ENCODE measurements at regions not wholly inside any gene's neighbourhood (a gene's known extent, or its start where the extent isn't known, plus 50 kb on each side); places are given as distances from the start of the nearest gene placed in this dataset.

DNA sequence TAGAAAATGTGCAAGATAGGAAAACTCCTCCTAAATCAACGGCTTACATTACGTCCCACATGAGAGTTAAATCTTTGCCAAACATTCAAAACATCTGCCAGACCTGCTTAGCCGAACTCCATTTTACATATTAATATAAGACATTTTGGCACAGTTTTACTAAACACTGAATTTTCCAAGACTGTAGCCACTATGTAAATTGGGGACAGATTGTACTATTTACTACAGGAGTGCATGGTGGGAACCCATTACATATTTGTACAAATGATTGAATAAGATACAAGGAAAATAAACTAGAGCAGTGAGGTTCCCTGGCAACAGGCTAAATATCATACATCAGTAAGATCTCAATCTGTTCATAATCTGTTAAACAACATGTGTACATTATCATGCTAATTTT lies 1234.4 kb downstream of the KCNT2 start:
- Histone ChIP-seq H3K79me2 (ENCODE audit: insufficient read depth, low read depth, low read length) (no peaks in the 10 kb centered on the region), H3K4me1 (ENCODE audit: insufficient read depth, low read length, poor library complexity, severe bottlenecking) (no peaks in the 10 kb centered on the region), H3K27ac (ENCODE audit: low read depth, low read length, poor library complexity, severe bottlenecking) (no peak overlapping the region), H2AFZ (ENCODE audit: low read length) (no peak overlapping the region; the same call in 1 of the 2 replicates), H3K36me3 (ENCODE audit: insufficient read depth, low read length) (no peaks in the 10 kb centered on the region), H3K4me3 (ENCODE audit: low read depth, low read length, poor library complexity, severe bottlenecking) (no peak overlapping the region), H4K20me1 (ENCODE audit: insufficient read depth, low read length) (no peaks in the 10 kb centered on the region), H3K9me2 (ENCODE audit: insufficient read depth, low read length) (no peaks in the 10 kb centered on the region), H3K4me2 (ENCODE audit: low read length) (no peak overlapping the region), H3K9me3 (ENCODE audit: low read length) (no peaks in the 10 kb centered on the region)
- DNase-seq (ENCODE audit: low spot score), result no peak
- BruUV-seq (replicated peaks), result no TSS peak
- intact Hi-C loops (cut with micrococcal nuclease; ENCODE audit: unreplicated experiment), result no loop called here
- ChIA-PET POLR2A (no interaction called here), CTCF (ENCODE audit: unreplicated experiment) (no interaction called here)
- TF ChIP-seq EZH2phosphoT487 (IDR thresholded peaks at IDR 0.05; ENCODE audit: borderline replicate concordance, low read depth, low read length), result no peak
- TF ChIP-seq, protein P1, sequence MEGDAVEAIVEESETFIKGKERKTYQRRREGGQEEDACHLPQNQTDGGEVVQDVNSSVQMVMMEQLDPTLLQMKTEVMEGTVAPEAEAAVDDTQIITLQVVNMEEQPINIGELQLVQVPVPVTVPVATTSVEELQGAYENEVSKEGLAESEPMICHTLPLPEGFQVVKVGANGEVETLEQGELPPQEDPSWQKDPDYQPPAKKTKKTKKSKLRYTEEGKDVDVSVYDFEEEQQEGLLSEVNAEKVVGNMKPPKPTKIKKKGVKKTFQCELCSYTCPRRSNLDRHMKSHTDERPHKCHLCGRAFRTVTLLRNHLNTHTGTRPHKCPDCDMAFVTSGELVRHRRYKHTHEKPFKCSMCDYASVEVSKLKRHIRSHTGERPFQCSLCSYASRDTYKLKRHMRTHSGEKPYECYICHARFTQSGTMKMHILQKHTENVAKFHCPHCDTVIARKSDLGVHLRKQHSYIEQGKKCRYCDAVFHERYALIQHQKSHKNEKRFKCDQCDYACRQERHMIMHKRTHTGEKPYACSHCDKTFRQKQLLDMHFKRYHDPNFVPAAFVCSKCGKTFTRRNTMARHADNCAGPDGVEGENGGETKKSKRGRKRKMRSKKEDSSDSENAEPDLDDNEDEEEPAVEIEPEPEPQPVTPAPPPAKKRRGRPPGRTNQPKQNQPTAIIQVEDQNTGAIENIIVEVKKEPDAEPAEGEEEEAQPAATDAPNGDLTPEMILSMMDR (conservative IDR thresholded peaks at IDR 0.05; ENCODE audit: low read length), result no peak

DNA sequence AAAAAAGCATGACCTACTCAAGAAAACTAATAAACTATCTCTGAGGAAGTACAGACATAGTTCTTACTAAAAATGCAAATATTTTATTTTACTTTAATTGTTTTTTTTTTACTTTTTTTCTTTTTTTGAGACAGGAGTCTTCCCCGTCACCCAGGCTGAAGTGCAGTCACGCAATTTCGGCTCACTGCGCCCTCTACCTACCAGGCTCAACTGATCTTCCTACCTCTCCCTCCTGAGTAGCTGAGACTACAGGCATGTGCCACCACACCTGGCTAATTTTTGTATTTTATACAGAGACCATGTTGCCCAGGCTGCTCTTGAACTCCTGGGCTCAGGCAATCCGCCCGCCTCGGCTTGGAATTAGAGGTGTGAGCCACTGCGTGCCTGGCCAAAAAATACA lies 1263.1 kb downstream of the KCNT2 start:
- POLR2A ChIA-PET, result interaction anchor here (0.6 kb wide), 1 partner anchor 48 kb away, joined by 3 read pairs; no protein-coding TSS in a partner anchor
- Histone ChIP-seq H3K4me2 (ENCODE audit: low read length) (no peak overlapping the region), H3K79me2 (ENCODE audit: insufficient read depth, low read depth, low read length) (no peaks in the 10 kb centered on the region), H3K9me2 (ENCODE audit: insufficient read depth, low read length) (no peaks in the 10 kb centered on the region), H3K4me1 (ENCODE audit: insufficient read depth, low read length, poor library complexity, severe bottlenecking) (no peaks in the 10 kb centered on the region), H3K4me3 (ENCODE audit: low read depth, low read length, poor library complexity, severe bottlenecking) (no peak overlapping the region), H2AFZ (ENCODE audit: low read length) (no peak overlapping the region), H3K9me3 (ENCODE audit: low read length) (no peaks in the 10 kb centered on the region), H3K27ac (ENCODE audit: low read depth, low read length, poor library complexity, severe bottlenecking) (no peak overlapping the region), H3K36me3 (ENCODE audit: insufficient read depth, low read length) (no peaks in the 10 kb centered on the region), H4K20me1 (ENCODE audit: insufficient read depth, low read length) (no peaks in the 10 kb centered on the region)
- intact Hi-C loops (cut with micrococcal nuclease; ENCODE audit: unreplicated experiment), result no loop called here
- BruUV-seq (replicated peaks), result no TSS peak
- TF ChIP-seq EZH2phosphoT487 (IDR thresholded peaks at IDR 0.05; ENCODE audit: borderline replicate concordance, low read depth, low read length), result no peak
- TF ChIP-seq, protein P1 (conservative IDR thresholded peaks at IDR 0.05; ENCODE audit: low read length), result no peak
- DNase-seq (ENCODE audit: low spot score), result no peak
- CTCF ChIA-PET (ENCODE audit: unreplicated experiment), result no interaction called here

DNA sequence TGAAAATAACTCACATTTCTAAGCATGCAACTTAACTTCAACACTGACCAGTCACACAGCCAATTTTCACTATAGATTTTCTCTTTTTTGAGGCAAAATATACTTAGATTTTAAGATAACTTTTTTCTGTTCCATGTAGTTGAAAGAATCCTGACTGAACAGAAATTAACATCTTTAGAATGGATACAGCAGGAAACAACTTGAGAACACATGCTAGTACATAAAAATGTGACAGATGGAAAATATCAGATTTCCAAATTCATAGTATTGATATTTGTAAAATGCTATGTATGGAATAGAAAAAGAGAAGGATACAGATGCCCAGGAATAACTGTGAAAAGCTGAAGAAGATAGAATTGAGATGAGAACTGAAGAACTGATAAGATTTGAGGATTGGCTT lies 1270.6 kb downstream of the KCNT2 start:
- no peak overlapping the region for H3K4me3 ChIP-seq (ENCODE audit: low read depth, low read length, poor library complexity, severe bottlenecking)
- no peaks in the 10 kb centered on the region for H3K4me1 ChIP-seq (ENCODE audit: insufficient read depth, low read length, poor library complexity, severe bottlenecking)
- POLR2A ChIA-PET, result no interaction called here
- CTCF ChIA-PET (ENCODE audit: unreplicated experiment), result no interaction called here
- no peak for DNase-seq (ENCODE audit: low spot score)
- H3K9me3 ChIP-seq (ENCODE audit: low read length), result no peaks in the 10 kb centered on the region
- H3K9me2 ChIP-seq (ENCODE audit: insufficient read depth, low read length), result no peaks in the 10 kb centered on the region
- no peak overlapping the region for H3K4me2 ChIP-seq (ENCODE audit: low read length)
- no peaks in the 10 kb centered on the region for H3K79me2 ChIP-seq (ENCODE audit: insufficient read depth, low read depth, low read length)
- TF ChIP-seq EZH2phosphoT487 (IDR thresholded peaks at IDR 0.05; ENCODE audit: borderline replicate concordance, low read depth, low read length), result no peak
- TF ChIP-seq, protein P1 (conservative IDR thresholded peaks at IDR 0.05; ENCODE audit: low read length), result no peak
- H4K20me1 ChIP-seq (ENCODE audit: insufficient read depth, low read length), result no peaks in the 10 kb centered on the region
- intact Hi-C loops (cut with micrococcal nuclease; ENCODE audit: unreplicated experiment), result no loop called here
- H3K27ac ChIP-seq (ENCODE audit: low read depth, low read length, poor library complexity, severe bottlenecking), result no peak overlapping the region
- no peak overlapping the region for H2AFZ ChIP-seq (ENCODE audit: low read length)
- H3K36me3 ChIP-seq (ENCODE audit: insufficient read depth, low read length), result no peaks in the 10 kb centered on the region
- no TSS peak for BruUV-seq (replicated peaks)
